Lung (tissue), 11 donors: ENCODE measurements at regions not wholly inside any gene's neighbourhood (a gene's known extent, or its start where the extent isn't known, plus 50 kb on each side); places are given as distances from the start of the nearest gene placed in this dataset.

Experiments
- ATAC-seq: fragments of 200-7000 bp; cut with Tn5 transposase; one replicate; pipeline ENCODE4 v1.9.1; 2020; ENCODE audit warnings: moderate number of reproducible peaks; ENCODE audit not compliant: insufficient read depth, low FRiP score
- DNase-seq, 3 donors: peaks; one replicate each; pipeline ENCODE4 v3.0.0-alpha.2; 2013 to 2017
- H3K27ac ChIP-seq, 2 donors: one replicate each; pipeline ENCODE4 v1.5.1; 2013; ENCODE audit warnings: mild to moderate bottlenecking in 2 of 2, moderate library complexity in 2 of 2, control low read depth in 1 of 2, inconsistent platforms in 1 of 2, low read depth in 1 of 2, low read length in 1 of 2
- H3K27me3 ChIP-seq, 3 donors: one replicate each; pipeline ENCODE4 v1.5.1; 2013; ENCODE audit warnings: low read length in 2 of 3; ENCODE audit not compliant: control insufficient read depth in 3 of 3, insufficient read depth in 3 of 3
- H3K36me3 ChIP-seq, 4 donors: one replicate each; pipeline ENCODE4 v1.5.1; 2013; ENCODE audit warnings: low read length in 4 of 4, mild to moderate bottlenecking in 1 of 4, moderate library complexity in 1 of 4; ENCODE audit not compliant: control insufficient read depth in 4 of 4, insufficient read depth in 4 of 4
- H3K4me1 ChIP-seq, 5 donors: one replicate each; pipeline ENCODE4 v1.5.1; 2013; ENCODE audit warnings: low read length in 5 of 5, mild to moderate bottlenecking in 2 of 5, moderate library complexity in 1 of 5; ENCODE audit not compliant: control insufficient read depth in 5 of 5, insufficient read depth in 5 of 5
- H3K4me3 ChIP-seq: one replicate; pipeline ENCODE4 v1.5.1; 2013; ENCODE audit warnings: mild to moderate bottlenecking, control low read depth, moderate library complexity
- H3K9ac ChIP-seq, 2 donors: one replicate each; pipeline ENCODE4 v1.5.1; 2013; ENCODE audit warnings: low read length in 2 of 2, control low read depth in 1 of 2; ENCODE audit not compliant: insufficient read depth in 1 of 2
- H3K9me3 ChIP-seq, 4 donors: one replicate each; pipeline ENCODE4 v1.5.1; 2013; ENCODE audit warnings: low read length in 3 of 4, mild to moderate bottlenecking in 1 of 4, moderate library complexity in 1 of 4; ENCODE audit not compliant: control insufficient read depth in 4 of 4, insufficient read depth in 3 of 4
- CTCF ChIP-seq: IDR thresholded peaks from 2 replicates; pipeline ENCODE4 v1.5.1; 2012; ENCODE audit warnings: mild to moderate bottlenecking; ENCODE audit errors: control extremely low read depth, extremely low read depth
- WGBS, 2 donors: extraction: QIAGEN DNeasy Blood & Tissue Kit; methylation state at CpG; one replicate each; pipeline ENCODE4 v1.1.7; 2013; 5-methylcytosine and 5-hydroxymethylcytosine counted together
- donor health status: control.
- donor health status: control.
- donor health status: Bipolar disorder and iron deficiency.
- donor health status: healthy.
- donor health status: DM: yes; HTN: yes; CAD: no.

GRCh38 chr9:88653406-88653805 lies 118.4 kb downstream of the NXNL2 start:
- Histone ChIP-seq H3K27me3 (no peaks in the 10 kb centered on the region), H3K27ac (no peak overlapping the region), H3K9ac (no peak overlapping the region), H3K4me3 (no peak overlapping the region), H3K36me3 (no peaks in the 10 kb centered on the region), H3K9me3 (no peaks in the 10 kb centered on the region), H3K4me1 (peaks cover 0 to 43% (median 23%) of the 10 kb centered on the region in 5 donors)
- ATAC-seq, result no peak
- TF ChIP-seq CTCF, result no peak
- DNase-seq, result peak in 2 of 3 donors; percentile 50 to 66
- 67 to 81% methylated on average over 2 of the region's 2 CpGs for WGBS, 2 donors

GRCh38 chr9:88653911-88654310 lies 118.9 kb downstream of the NXNL2 start:
- H3K27me3 ChIP-seq, result no peaks in the 10 kb centered on the region
- no peak overlapping the region for H3K27ac ChIP-seq
- DNase-seq, result peak in 2 of 3 donors; percentile 41 to 55
- no peak overlapping the region for H3K4me3 ChIP-seq
- H3K9ac ChIP-seq, result no peak overlapping the region
- no peaks in the 10 kb centered on the region for H3K36me3 ChIP-seq
- H3K4me1 ChIP-seq, result peaks cover 0 to 48% (median 26%) of the 10 kb centered on the region in 5 donors
- no peak for TF ChIP-seq CTCF
- 87 to 92% methylated on average over 3 of the region's 3 CpGs for WGBS, 2 donors
- ATAC-seq, result no peak
- no peaks in the 10 kb centered on the region for H3K9me3 ChIP-seq

GRCh38 chr9:88657893-88658292 lies 122.9 kb downstream of the NXNL2 start:
- DNase-seq (peak; percentile 56 to 80 (median 72)), ATAC-seq (no peak)
- TF ChIP-seq CTCF, result no peak
- Histone ChIP-seq H3K36me3 (no peaks in the 10 kb centered on the region), H3K9ac (no peak overlapping the region), H3K27ac (no peak overlapping the region), H3K27me3 (no peaks in the 10 kb centered on the region), H3K4me3 (no peak overlapping the region), H3K9me3 (no peaks in the 10 kb centered on the region), H3K4me1 (peaks cover 0 to 33% (median 14%) of the 10 kb centered on the region in 5 donors)
- 54 to 78% methylated on average over 2 of the region's 2 CpGs for WGBS, 2 donors

GRCh38 chr9:88658311-88658822 lies 123.4 kb downstream of the NXNL2 start:
- DNase-seq (peak; percentile 71 to 79 (median 78)), ATAC-seq (no peak)
- H3K36me3 ChIP-seq, result no peaks in the 10 kb centered on the region
- H3K4me1 ChIP-seq, result peaks cover 0 to 28% (median 14%) of the 10 kb centered on the region in 5 donors
- no peaks in the 10 kb centered on the region for H3K9me3 ChIP-seq
- H3K27me3 ChIP-seq, result no peaks in the 10 kb centered on the region
- WGBS, 2 donors, result 51 to 68% methylated on average over 7 of the region's 7 CpGs
- H3K27ac ChIP-seq, result no peak overlapping the region
- H3K4me3 ChIP-seq, result no peak overlapping the region
- no peak overlapping the region for H3K9ac ChIP-seq
- TF ChIP-seq CTCF, result no peak
